Neuron (in vitro differentiated cells): ENCODE measurements at regions not wholly inside any gene's neighbourhood (a gene's known extent, or its start where the extent isn't known, plus 50 kb on each side); places are given as distances from the start of the nearest gene placed in this dataset.

Experiments
- H2AFZ ChIP-seq: one replicate; pipeline ENCODE4 v1.6.1; 2013; ENCODE audit warnings: low read depth, mild to moderate bottlenecking, inconsistent platforms, low read length, moderate library complexity
- H3K27me3 ChIP-seq: one replicate; pipeline ENCODE4 v1.6.1; 2013; ENCODE audit warnings: low read length; ENCODE audit not compliant: insufficient read depth
- H3K36me3 ChIP-seq: one replicate; pipeline ENCODE4 v1.6.1; 2013; ENCODE audit warnings: low read length; ENCODE audit not compliant: insufficient read depth
- H3K4me1 ChIP-seq: one replicate; pipeline ENCODE4 v1.6.1; 2013; ENCODE audit warnings: low read length; ENCODE audit not compliant: insufficient read depth
- H3K4me3 ChIP-seq: 2 replicates; pipeline ENCODE4 v1.5.1; 2013; ENCODE audit warnings: mild to moderate bottlenecking, low read length, moderate library complexity
- H3K9me3 ChIP-seq: one replicate; pipeline ENCODE4 v1.6.1; 2013; ENCODE audit warnings: low read length

GRCh38 chr4:123081971-123082370 lies 159.6 kb upstream of the NUDT6 start:
- peaks cover 4% of the 10 kb centered on the region for H3K36me3 ChIP-seq
- H3K4me1 ChIP-seq = no peaks in the 10 kb centered on the region
- no peak overlapping the region for H3K4me3 ChIP-seq
- peaks cover 6% of the 10 kb centered on the region for H3K9me3 ChIP-seq
- H3K27me3 ChIP-seq = no peaks in the 10 kb centered on the region
- no peak overlapping the region for H2AFZ ChIP-seq

DNA sequence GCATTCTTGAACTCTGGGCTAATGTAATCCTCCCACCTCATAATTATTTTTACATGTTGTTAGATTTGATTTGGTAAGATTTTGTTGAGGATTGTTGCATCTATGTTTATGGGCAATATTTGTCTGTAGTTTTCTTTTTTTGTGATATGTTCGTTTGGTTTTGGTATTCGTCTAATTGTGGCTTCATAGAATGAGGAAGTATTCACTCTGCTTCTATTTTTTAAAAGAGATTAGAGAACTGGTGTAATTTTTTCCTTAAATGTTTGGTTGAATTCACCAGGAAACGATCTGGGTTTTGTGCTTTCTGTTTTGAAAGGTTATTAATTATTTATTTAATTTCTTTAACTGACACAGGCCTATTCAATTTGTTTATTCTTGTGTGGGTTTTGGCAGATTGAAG lies 161.2 kb upstream of the NUDT6 start:
- peaks cover 4% of the 10 kb centered on the region for H3K36me3 ChIP-seq
- no peaks in the 10 kb centered on the region for H3K4me1 ChIP-seq
- H3K9me3 ChIP-seq = peaks cover 3% of the 10 kb centered on the region
- H3K27me3 ChIP-seq = no peaks in the 10 kb centered on the region
- H3K4me3 ChIP-seq = no peak overlapping the region
- H2AFZ ChIP-seq = no peak overlapping the region

DNA sequence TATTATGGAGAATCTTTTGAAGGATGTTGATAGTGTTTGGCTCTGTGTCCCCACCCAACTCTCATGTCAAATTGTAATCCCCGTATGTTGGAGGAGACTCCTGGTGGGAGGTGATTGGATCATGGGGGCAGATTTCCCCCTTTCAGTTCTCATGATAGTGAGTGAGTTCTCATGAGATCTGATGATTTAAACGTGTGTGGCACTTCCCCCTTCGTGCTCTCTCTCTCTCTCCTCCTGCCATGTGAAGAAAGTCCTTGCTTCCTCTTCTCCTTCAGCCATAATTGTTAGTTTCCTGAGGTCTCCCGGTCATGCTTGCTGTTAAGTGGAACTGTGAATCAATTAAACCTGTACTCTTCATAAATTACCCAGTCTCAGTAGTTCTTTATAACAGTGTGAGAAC lies 166.1 kb upstream of the NUDT6 start:
- H3K4me1 ChIP-seq = no peaks in the 10 kb centered on the region
- peaks cover 8% of the 10 kb centered on the region for H3K9me3 ChIP-seq
- no peak overlapping the region for H2AFZ ChIP-seq
- no peak overlapping the region for H3K4me3 ChIP-seq
- H3K36me3 ChIP-seq = no peaks in the 10 kb centered on the region
- H3K27me3 ChIP-seq = no peaks in the 10 kb centered on the region

GRCh38 chr4:123090886-123091285 lies 168.5 kb upstream of the NUDT6 start:
- no peak overlapping the region for H2AFZ ChIP-seq
- no peak overlapping the region for H3K4me3 ChIP-seq
- peaks cover 5% of the 10 kb centered on the region for H3K9me3 ChIP-seq
- H3K27me3 ChIP-seq = no peaks in the 10 kb centered on the region
- H3K36me3 ChIP-seq = no peaks in the 10 kb centered on the region
- no peaks in the 10 kb centered on the region for H3K4me1 ChIP-seq

GRCh38 chr4:123092586-123092985 lies 170.2 kb upstream of the NUDT6 start:
- Histone ChIP-seq H3K36me3 (no peaks in the 10 kb centered on the region), H2AFZ (no peak overlapping the region), H3K4me3 (no peak overlapping the region), H3K4me1 (no peaks in the 10 kb centered on the region), H3K9me3 (peaks cover 5% of the 10 kb centered on the region), H3K27me3 (no peaks in the 10 kb centered on the region)

DNA sequence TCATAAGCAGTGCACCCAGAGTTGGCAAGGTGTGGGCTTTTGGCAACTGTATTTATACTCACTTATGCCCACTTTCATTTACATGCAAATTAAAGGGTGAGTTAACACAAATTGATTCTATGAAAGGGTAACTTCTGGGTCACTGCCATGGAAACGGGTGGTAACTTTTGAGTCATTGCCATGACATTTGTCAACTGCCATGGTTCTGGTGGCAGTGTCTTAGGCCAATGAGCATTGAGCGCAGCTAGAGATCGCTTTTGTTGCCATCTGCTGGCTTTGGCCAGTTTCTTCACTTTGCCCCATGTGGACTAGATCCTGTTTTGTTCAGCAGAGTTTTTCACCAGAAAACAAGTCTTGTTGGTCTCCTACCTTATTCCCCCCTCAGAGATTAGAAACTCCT lies 170.8 kb upstream of the NUDT6 start:
- Histone ChIP-seq H2AFZ (no peak overlapping the region), H3K4me1 (no peaks in the 10 kb centered on the region), H3K9me3 (peaks cover 5% of the 10 kb centered on the region), H3K4me3 (no peak overlapping the region), H3K36me3 (no peaks in the 10 kb centered on the region), H3K27me3 (no peaks in the 10 kb centered on the region)

DNA sequence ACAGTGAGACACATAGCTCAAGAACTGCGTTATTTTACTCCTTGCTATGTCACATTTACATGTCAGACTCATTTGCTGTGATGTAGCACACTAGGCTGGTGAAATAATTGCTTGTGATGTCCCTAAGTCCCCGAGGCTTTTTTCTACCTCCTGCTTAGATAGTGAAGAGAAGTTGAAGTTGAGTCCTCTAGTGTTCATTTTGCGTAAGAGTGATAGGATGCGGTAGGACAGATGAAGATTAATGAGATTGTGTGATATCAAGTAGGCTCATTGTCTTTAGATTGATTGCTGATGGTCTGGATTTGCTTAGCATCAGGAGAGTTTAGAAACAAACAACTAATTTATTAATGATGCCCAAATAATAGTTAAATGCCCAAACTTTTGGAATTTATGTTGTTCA lies 173.6 kb upstream of the NUDT6 start:
- no peaks in the 10 kb centered on the region for H3K36me3 ChIP-seq
- no peaks in the 10 kb centered on the region for H3K27me3 ChIP-seq
- no peaks in the 10 kb centered on the region for H3K4me1 ChIP-seq
- H3K4me3 ChIP-seq = no peak overlapping the region
- H3K9me3 ChIP-seq = peaks cover 3% of the 10 kb centered on the region
- H2AFZ ChIP-seq = no peak overlapping the region

DNA sequence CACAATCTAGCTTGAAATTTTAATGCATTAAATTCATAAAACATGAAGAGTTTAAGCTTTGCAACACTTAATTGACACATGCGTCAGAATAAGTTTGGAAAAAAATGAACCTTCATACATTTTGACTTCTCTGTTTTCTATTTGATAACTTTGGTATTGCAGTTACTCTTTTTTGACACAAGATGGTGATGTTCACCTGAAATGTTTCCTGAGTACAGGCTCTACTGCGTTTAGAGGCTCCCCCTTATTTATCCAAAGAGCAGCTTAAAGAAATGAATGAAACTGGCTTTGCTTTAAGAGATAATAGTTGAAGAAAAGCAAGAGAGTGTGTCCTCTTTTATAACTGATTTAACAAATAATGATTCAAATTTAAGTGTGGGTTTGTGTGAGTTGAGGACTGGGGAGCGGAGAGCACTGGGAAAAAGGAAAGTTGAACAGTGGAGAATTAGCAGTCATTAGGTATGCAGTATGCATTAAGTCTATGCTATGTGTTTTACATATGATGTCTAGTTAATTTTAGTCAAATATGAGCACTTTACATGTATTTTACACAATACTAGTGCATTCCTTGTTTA lies 180.6 kb upstream of the NUDT6 start:
- Histone ChIP-seq H3K4me1 (no peaks in the 10 kb centered on the region), H3K4me3 (no peak overlapping the region), H3K9me3 (no peaks in the 10 kb centered on the region), H3K27me3 (no peaks in the 10 kb centered on the region), H3K36me3 (no peaks in the 10 kb centered on the region), H2AFZ (no peak overlapping the region)

GRCh38 chr4:123104310-123105025 lies 182.1 kb upstream of the NUDT6 start:
- Histone ChIP-seq H3K4me1 (no peaks in the 10 kb centered on the region), H2AFZ (no peak overlapping the region), H3K4me3 (no peak overlapping the region), H3K27me3 (no peaks in the 10 kb centered on the region), H3K36me3 (no peaks in the 10 kb centered on the region), H3K9me3 (no peaks in the 10 kb centered on the region)

DNA sequence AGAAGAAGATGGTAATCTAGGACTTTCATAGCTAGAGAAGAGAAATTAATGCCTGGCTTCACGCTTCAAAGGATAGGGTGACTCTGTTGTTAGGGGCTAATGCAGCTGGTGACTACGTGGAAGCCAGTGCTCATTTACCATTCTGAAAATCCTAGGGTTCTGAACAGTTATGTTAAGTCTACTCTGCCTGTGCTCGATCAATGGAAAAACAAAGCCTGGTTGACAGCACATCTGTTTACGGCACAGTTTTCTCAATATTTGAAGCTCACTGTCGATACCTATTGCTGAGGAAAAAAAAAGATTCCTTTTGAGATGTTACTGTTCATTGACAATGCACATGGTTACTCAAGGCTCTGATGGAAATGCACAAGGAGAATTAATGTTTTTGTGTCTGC lies 182.6 kb upstream of the NUDT6 start:
- Histone ChIP-seq H3K27me3 (no peaks in the 10 kb centered on the region), H3K9me3 (no peaks in the 10 kb centered on the region)

DNA sequence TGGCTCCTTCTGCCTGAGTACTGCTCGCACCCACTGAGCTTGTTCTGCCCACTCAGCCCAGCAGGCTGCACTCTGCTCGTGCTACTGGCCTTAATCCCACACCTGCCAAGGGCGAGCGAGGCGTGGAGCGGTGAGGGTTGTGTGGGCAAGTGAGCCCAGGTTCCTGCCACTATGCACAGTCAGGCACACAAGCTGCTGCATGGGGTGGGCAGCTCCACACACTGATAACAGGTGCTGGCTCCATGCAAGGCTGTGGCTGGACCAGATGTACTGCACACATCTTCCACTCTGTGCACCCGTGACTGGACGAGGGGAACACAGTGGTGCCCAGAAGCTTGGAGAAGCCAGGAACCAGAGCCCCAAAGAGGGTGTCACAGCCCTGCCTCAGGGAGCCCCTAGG lies 184.3 kb upstream of the NUDT6 start:
- no peaks in the 10 kb centered on the region for H3K9me3 ChIP-seq
- no peak overlapping the region for H3K4me3 ChIP-seq
- no peak overlapping the region for H2AFZ ChIP-seq
- no peaks in the 10 kb centered on the region for H3K4me1 ChIP-seq
- no peaks in the 10 kb centered on the region for H3K27me3 ChIP-seq
- H3K36me3 ChIP-seq = no peaks in the 10 kb centered on the region

More for the DNA sequence above, 182.6 kb upstream of the NUDT6 start:
- H3K36me3 ChIP-seq = no peaks in the 10 kb centered on the region
- H3K4me1 ChIP-seq = no peaks in the 10 kb centered on the region
- no peak overlapping the region for H3K4me3 ChIP-seq
- no peak overlapping the region for H2AFZ ChIP-seq

DNA sequence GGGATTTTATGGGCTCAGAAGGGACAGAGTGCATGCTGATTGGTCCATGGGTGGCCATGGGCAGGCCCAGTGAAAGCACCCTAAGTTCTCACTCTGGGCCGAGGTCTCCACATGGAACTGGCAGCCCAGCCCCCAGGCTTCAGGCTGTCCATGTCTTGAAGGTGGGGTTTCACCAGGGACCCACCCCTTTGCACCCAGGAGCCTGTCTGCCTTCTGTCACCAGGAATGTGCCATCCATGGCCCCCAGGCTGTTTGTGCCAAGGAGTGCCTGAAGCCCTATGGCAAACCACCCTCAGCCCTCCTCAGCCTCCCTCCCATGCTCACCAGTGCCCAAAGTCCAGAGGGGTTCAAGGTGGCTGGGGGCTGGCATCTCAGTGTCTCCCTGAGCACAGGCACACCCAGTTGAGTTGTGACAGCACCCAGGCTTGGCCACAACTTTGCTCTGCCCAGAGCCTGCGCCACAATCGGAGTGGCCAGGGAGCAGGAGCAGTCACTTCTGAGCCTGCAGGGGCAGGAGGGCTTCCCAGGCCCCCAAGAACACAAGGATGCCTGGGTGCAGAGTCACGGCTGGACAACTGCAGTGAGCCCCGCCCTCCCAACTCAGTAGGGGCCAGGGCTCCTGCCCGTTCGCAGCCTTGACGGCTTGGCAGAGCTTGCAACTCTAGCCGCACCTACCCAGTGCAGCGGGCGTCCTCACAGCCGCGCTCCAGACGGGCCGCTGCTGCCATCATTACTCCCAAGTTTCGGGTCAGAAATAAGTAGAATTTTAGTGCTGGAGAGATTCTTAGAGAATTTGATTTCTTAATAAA lies 185.3 kb upstream of the NUDT6 start:
- Histone ChIP-seq H2AFZ (no peak overlapping the region), H3K36me3 (no peaks in the 10 kb centered on the region), H3K4me1 (no peaks in the 10 kb centered on the region), H3K4me3 (no peak overlapping the region), H3K9me3 (no peaks in the 10 kb centered on the region), H3K27me3 (no peaks in the 10 kb centered on the region)

DNA sequence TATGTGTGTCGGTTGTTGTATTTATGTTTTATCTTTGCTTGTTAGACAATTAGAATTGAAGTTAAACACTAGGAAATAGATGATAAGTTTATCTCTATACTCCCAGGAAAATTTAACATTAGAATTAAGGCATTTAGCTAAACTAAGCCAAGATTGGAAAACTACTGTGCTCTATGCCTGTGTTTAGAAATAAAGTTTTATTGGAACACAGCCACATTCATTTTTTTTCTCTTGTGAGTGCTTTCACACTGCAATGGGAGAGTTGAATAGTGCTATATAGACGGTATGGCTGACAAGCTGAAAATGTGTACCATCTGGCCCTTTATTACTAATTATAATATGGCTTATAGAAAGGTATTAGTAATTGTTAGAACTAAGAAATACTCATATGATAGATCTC lies 186.7 kb upstream of the NUDT6 start:
- H3K4me1 ChIP-seq = no peaks in the 10 kb centered on the region
- no peaks in the 10 kb centered on the region for H3K36me3 ChIP-seq
- no peaks in the 10 kb centered on the region for H3K27me3 ChIP-seq
- H2AFZ ChIP-seq = no peak overlapping the region
- no peak overlapping the region for H3K4me3 ChIP-seq
- H3K9me3 ChIP-seq = peaks cover 3% of the 10 kb centered on the region
